Right atrium auricular region (tissue), 2 donors: ENCODE measurements at regions not wholly inside any gene's neighbourhood (a gene's known extent, or its start where the extent isn't known, plus 50 kb on each side); places are given as distances from the start of the nearest gene placed in this dataset.

ENCODE experiments used
- DNase-seq: peaks from one replicate; pipeline ENCODE4 v3.0.0-alpha.2; 2019; ENCODE audit warnings: low spot score
- H3K27ac ChIP-seq, 2 donors: fragments of 200-600 bp; sonication (generic); 1 replicate in 1 of 2; 2 replicates in 1 of 2; pipeline ENCODE4 v1.5.1; 2016 to 2019
- H3K27me3 ChIP-seq, 2 donors: fragments of 200-600 bp; sonication (generic); one replicate each; pipeline versions ENCODE4 v1.5.1 to v1.6.0; 2017 to 2019
- H3K36me3 ChIP-seq: fragments of 200-600 bp; sonication (generic); one replicate; pipeline ENCODE4 v1.5.1; 2016
- H3K4me1 ChIP-seq, 2 donors: fragments of 200-600 bp; sonication (generic); one replicate each; pipeline versions ENCODE4 v1.5.1 to v1.6.0; 2017 to 2019
- H3K4me3 ChIP-seq, 2 donors: fragments of 200-600 bp; sonication (generic); 1 replicate in 1 of 2; 2 replicates in 1 of 2; pipeline ENCODE4 v1.5.1; 2017 to 2019; ENCODE audit warnings: mild to moderate bottlenecking in 1 of 2, moderate library complexity in 1 of 2
- H3K9me3 ChIP-seq, 2 donors: fragments of 200-600 bp; sonication (generic); one replicate each; pipeline ENCODE4 v1.5.1; 2019
- TF ChIP-seq, protein P1 (sequence below), 2 donors: fragments of 200-600 bp; sonication (generic); IDR thresholded peaks; one replicate each; pipeline ENCODE4 v1.5.1; 2019; ENCODE audit warnings: antibody characterized with exemption in 2 of 2

DNA sequence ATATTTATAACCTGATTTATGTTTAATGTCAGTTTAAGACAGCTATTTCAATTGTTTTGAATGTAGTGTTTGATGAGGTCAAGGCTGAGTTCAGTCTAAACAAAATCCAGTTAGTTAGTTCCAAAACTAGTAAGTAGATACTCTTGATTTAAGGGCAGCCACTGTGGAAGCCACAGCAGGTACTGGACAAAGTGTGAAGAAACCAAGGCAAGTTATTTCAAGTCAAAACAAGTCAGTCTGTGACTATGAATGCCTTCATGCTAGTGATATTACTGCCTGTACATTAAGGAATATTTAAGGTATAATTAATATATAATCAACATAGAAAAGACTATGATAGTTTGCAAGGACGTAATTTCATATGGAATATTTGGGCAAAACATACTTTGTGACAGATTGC is 362.3 kb downstream of the DMRTA1 start:
- Histone ChIP-seq H3K27me3 (no peaks in the 10 kb centered on the region), H3K27ac (no peak overlapping the region), H3K36me3 (no peaks in the 10 kb centered on the region), H3K4me3 (no peak overlapping the region), H3K4me1 (no peaks in the 10 kb centered on the region), H3K9me3 (peaks cover 0 to 4% of the 10 kb centered on the region in 2 donors)
- DNase-seq = no peak
- TF ChIP-seq, protein P1, sequence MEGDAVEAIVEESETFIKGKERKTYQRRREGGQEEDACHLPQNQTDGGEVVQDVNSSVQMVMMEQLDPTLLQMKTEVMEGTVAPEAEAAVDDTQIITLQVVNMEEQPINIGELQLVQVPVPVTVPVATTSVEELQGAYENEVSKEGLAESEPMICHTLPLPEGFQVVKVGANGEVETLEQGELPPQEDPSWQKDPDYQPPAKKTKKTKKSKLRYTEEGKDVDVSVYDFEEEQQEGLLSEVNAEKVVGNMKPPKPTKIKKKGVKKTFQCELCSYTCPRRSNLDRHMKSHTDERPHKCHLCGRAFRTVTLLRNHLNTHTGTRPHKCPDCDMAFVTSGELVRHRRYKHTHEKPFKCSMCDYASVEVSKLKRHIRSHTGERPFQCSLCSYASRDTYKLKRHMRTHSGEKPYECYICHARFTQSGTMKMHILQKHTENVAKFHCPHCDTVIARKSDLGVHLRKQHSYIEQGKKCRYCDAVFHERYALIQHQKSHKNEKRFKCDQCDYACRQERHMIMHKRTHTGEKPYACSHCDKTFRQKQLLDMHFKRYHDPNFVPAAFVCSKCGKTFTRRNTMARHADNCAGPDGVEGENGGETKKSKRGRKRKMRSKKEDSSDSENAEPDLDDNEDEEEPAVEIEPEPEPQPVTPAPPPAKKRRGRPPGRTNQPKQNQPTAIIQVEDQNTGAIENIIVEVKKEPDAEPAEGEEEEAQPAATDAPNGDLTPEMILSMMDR (IDR thresholded peaks at IDR 0.05) = no peak

DNA sequence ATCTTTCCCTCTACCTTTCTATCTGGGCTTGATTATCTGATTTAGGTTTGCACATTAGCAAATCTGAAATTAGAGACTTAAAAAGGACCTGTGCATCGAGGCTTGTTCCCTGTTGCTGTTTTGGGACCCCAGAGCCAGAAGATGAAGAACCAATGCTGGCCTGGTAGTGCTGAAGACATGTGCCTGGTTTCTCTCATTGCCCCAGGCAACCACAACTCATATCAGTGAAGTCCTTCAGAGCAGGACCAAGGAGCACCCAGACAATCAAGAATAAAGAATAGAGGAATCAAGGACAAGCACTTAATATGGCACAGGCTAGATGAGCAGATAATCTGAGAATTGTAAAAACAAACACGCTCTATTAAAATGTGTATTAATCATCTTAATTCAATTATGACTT is 362.7 kb downstream of the DMRTA1 start:
- DNase-seq = no peak
- Histone ChIP-seq H3K4me3 (no peak overlapping the region), H3K36me3 (no peaks in the 10 kb centered on the region), H3K4me1 (no peaks in the 10 kb centered on the region), H3K27ac (no peak overlapping the region), H3K27me3 (no peaks in the 10 kb centered on the region), H3K9me3 (no peaks in the 10 kb centered on the region)
- TF ChIP-seq, protein P1 (IDR thresholded peaks at IDR 0.05) = no peak

DNA sequence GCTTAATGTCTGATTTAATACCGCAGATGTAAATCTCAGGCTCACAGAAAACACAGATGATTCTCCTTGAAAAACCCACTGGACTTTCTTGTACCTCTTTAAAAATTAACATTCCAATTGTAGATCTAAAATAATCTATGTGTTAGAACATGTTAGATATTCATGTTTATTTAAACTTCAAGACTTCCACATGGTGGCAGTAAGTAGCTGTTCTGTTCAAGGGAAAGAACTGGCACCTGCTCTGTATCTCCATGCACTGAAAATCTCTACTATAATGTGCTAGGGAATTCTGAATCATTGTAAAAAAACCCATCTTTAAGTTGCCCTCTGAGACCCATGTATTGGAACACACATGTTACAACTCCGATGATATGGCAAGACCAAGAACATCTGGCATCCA is 366.9 kb downstream of the DMRTA1 start:
- Histone ChIP-seq H3K27me3 (no peaks in the 10 kb centered on the region), H3K9me3 (no peaks in the 10 kb centered on the region), H3K27ac (no peak overlapping the region), H3K36me3 (no peaks in the 10 kb centered on the region), H3K4me1 (no peaks in the 10 kb centered on the region), H3K4me3 (no peak overlapping the region)
- TF ChIP-seq, protein P1 (IDR thresholded peaks at IDR 0.05) = no peak
- no peak for DNase-seq

DNA sequence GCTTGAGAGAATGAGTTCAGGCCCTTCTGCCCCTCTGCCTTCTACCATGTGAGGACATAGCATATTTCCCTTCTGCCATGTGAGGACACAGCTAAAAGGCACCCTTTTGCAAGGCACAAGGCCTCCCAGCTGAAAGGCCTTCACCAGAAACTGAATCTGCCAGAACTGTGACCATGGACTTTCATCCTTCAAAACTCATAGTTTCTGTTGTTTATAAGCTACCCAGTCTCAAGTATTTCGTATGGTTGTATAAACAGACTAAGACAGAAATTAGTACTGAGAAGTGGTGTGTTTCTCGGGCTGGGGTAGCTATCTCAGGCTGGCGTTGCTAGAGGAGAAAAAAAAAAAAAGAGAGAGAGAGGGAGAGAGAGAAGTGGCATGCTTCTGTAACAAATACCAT is 368.6 kb downstream of the DMRTA1 start:
- Histone ChIP-seq H3K36me3 (no peaks in the 10 kb centered on the region), H3K4me1 (no peaks in the 10 kb centered on the region), H3K27ac (no peak overlapping the region), H3K27me3 (no peaks in the 10 kb centered on the region), H3K4me3 (no peak overlapping the region), H3K9me3 (no peaks in the 10 kb centered on the region)
- TF ChIP-seq, protein P1 (IDR thresholded peaks at IDR 0.05) = no peak
- DNase-seq = no peak

DNA sequence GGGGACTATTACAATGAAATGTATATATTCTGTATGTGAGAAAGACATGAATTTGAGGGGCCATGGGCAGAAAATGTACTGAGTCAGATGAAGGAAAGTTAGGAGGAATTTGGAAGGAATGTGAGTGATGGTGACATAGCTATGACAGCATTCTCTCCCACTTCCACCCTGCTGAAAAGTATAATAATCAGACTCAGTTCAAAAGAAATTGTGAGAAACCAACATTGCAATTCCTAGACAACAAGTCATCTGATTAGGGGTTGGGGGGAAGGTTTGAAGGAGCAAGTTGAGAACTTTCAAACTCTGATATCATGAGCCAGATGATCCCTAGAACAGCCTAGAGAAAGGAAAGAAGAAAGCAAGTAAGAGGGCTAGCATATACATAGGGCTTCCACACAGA is 370.6 kb downstream of the DMRTA1 start:
- H3K27me3 ChIP-seq = no peaks in the 10 kb centered on the region

DNA sequence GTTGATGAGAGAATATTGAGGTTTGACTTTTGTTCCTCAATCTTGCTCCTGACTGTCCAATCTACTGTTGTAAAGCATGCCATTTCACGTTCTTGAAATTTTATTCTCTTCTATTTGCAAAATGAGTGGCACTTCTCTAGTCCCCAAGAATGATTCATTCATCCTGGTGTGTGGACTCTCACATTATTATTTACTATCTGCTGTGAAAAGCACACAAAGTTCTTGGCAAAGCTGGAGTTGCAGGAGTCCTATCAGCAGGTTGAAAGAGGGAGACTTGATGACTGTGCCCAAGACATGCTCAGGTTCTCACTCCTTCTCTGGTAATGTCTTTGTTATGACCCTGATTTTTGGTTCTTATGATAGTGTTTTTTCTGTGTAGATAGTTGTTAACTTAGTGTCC is 382.6 kb downstream of the DMRTA1 start:
- Histone ChIP-seq H3K9me3 (no peaks in the 10 kb centered on the region), H3K4me1 (no peaks in the 10 kb centered on the region), H3K4me3 (no peak overlapping the region), H3K27ac (no peak overlapping the region), H3K36me3 (no peaks in the 10 kb centered on the region), H3K27me3 (no peaks in the 10 kb centered on the region)
- DNase-seq = no peak
- TF ChIP-seq, protein P1 (IDR thresholded peaks at IDR 0.05) = no peak

More for the DNA sequence above, 370.6 kb downstream of the DMRTA1 start:
- TF ChIP-seq, protein P1 (IDR thresholded peaks at IDR 0.05) = no peak
- DNase-seq = no peak
- H3K4me3 ChIP-seq = no peak overlapping the region
- no peaks in the 10 kb centered on the region for H3K36me3 ChIP-seq
- no peaks in the 10 kb centered on the region for H3K4me1 ChIP-seq
- H3K27ac ChIP-seq = no peak overlapping the region
- no peaks in the 10 kb centered on the region for H3K9me3 ChIP-seq
